ENCODE measurements at regions not wholly inside any gene's neighbourhood (a gene's known extent, or its start where the extent isn't known, plus 50 kb on each side); places are given as distances from the start of the nearest gene placed in this dataset.
A peak's percentile ranks its signal among the peaks of the same experiment; 100 is the strongest.

DNA sequence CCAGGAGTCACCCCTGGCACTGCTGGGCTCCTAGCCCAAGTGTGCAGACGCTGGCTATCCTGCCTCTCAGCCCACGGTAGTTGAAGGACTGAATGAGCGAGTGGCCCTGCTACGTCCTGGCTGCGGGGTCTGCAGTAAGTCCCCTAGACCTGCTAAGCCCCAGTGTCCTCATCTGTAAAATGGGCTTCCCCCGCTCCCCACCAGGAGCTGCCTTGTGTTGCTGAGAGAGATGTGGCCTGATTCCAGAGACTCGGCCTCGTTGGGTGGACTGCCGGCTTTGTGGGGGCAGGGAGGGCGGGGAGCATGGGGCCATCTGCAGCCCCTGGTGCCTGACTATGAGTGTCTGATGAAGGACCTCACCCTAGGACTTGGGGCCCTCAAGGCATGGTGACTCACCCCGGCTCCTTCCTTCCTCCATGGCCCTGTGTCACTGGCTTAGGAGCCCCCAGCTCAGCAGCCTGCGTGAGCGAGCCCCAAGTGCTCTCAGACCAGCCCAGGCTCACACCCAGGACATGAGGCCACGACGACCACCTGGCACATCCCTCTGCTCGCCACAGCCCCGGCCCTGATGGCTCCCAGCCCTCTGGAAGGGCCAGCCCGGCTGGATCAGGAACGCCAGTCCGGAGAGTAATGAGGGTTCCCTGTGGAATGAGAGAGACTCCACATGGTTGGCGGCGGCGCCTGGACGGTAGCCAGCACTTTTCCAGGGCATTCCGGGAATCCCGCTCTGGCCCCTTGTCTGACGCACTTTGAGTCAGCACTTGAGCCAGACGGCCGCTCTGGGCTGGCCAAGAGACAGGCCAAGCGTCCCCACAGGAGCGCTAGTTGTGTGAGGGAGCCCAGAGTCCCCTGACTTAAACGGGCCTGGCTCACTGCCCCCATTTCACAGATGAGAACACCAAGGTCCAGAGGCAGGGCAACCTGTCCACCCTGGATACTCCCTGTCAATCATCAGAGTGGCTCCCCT is 50.5 kb upstream of the SHISAL1 start:
- CTCF ChIA-PET = interaction anchor here (0.7 kb wide), 1 partner anchor 408 kb away, joined by 4 read pairs; the partner anchor contains the start of gene SAMM50

DNA sequence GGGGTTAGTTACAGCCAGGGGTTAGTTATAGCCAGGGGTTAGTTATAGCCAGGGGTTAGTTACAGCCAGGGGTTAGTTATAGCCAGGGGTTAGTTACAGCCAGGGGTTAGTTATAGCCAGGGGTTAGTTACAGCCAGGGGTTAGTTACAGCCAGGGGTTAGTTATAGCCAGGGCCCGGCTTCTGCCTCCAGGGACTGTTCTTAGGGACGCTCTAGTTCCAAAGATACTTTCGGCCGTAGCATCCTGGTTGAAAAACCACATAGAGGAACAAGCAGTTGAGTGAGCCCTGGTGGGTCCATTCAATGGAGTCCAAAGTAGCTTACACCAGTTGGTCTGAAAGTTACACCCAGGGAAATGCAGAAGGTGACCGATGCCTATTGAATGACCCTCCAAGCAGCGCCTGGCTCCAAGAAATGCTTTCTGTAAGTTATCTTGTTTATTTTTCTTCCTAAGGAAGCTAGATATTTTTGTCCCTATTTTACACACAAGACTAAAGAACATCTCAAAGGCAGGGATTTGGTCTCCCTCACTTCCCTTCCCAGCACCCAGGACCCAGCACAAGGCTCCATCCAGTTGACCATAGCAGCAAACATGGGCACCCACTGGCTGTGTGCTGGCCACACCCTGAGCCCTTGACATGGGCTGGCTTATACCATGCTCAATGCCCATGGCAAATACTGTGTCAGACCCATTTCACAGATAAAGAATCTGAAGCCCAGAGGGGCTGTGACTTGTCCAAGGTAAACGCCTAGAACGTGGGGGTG is 49.7 kb upstream of the SHISAL1 start:
- peak overlapping the region; percentile 83 for H3K27ac ChIP-seq
- no peak for DNase-seq (ENCODE audit: low spot score)
- TF ChIP-seq, protein P1, sequence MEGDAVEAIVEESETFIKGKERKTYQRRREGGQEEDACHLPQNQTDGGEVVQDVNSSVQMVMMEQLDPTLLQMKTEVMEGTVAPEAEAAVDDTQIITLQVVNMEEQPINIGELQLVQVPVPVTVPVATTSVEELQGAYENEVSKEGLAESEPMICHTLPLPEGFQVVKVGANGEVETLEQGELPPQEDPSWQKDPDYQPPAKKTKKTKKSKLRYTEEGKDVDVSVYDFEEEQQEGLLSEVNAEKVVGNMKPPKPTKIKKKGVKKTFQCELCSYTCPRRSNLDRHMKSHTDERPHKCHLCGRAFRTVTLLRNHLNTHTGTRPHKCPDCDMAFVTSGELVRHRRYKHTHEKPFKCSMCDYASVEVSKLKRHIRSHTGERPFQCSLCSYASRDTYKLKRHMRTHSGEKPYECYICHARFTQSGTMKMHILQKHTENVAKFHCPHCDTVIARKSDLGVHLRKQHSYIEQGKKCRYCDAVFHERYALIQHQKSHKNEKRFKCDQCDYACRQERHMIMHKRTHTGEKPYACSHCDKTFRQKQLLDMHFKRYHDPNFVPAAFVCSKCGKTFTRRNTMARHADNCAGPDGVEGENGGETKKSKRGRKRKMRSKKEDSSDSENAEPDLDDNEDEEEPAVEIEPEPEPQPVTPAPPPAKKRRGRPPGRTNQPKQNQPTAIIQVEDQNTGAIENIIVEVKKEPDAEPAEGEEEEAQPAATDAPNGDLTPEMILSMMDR (conservative IDR thresholded peaks at IDR 0.05; ENCODE audit: low read depth) = no peak
- CTCF ChIA-PET = interaction anchor here (0.7 kb wide), 1 partner anchor 407 kb away, joined by 4 read pairs; the partner anchor contains the start of gene SAMM50
- POLR2A ChIA-PET (ENCODE audit: low non-redundant PET) = no interaction called here

More for the DNA sequence above, 50.5 kb upstream of the SHISAL1 start:
- POLR2A ChIA-PET (ENCODE audit: low non-redundant PET) = no interaction called here
- peak; percentile 48 for DNase-seq (ENCODE audit: low spot score)
- peak overlapping the region; percentile 83 for H3K27ac ChIP-seq
- TF ChIP-seq, protein P1 (conservative IDR thresholded peaks at IDR 0.05; ENCODE audit: low read depth) = no peak

All from RWPE1 (cell line).